VCaP (cell line): ENCODE measurements at regions not wholly inside any gene's neighbourhood (a gene's known extent, or its start where the extent isn't known, plus 50 kb on each side); places are given as distances from the start of the nearest gene placed in this dataset.

Source experiments
- H3K27ac ChIP-seq: fragments of 450-650 bp; 2 replicates; pipeline ENCODE4 v1.5.1; 2017
- CTCF ChIP-seq: fragments of 450-650 bp; conservative IDR thresholded peaks from 2 replicates; pipeline ENCODE4 v1.5.1; 2017; ENCODE audit warnings: mild to moderate bottlenecking, moderate library complexity

- H3K27ac ChIP-seq = no peak overlapping the region
- no peak for TF ChIP-seq CTCF
Measured at GRCh38 chr4:4668355-4669210, 126.7 kb upstream of the STX18 start.

DNA sequence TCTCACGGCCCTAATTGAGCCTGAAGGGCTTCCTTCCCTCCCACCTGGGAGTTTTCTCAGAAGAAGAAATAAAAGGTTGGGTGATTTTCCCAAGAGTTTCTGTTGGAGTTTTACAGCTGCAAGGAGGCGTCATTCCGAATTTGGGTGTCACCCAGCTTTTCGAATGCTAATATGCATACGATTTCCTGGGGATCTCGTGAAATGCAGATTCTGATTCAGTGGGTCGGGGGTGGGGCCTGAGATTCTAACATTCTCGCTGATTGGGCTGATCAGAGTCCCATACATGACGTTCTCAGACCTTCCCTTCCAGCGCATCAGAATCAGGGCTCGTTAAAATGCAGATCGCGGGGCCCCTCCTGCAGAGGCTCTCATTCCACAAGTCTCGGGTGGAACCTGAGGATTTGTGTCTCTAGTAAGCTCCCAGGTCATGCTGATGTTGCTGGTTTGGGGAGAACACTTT is 125.8 kb upstream of the STX18 start:
- no peak for TF ChIP-seq CTCF
- no peak overlapping the region for H3K27ac ChIP-seq

- no peak for TF ChIP-seq CTCF
- no peak overlapping the region for H3K27ac ChIP-seq
Measured at GRCh38 chr4:4666693-4667621, 125.1 kb upstream of the STX18 start.

GRCh38 chr4:4666187-4666586 is 124.3 kb upstream of the STX18 start:
- no peak for TF ChIP-seq CTCF

GRCh38 chr4:4664234-4664633 is 122.4 kb upstream of the STX18 start:
- no peak overlapping the region for H3K27ac ChIP-seq
- no peak for TF ChIP-seq CTCF

More at GRCh38 chr4:4666187-4666586, 124.3 kb upstream of the STX18 start:
- H3K27ac ChIP-seq = no peak overlapping the region

DNA sequence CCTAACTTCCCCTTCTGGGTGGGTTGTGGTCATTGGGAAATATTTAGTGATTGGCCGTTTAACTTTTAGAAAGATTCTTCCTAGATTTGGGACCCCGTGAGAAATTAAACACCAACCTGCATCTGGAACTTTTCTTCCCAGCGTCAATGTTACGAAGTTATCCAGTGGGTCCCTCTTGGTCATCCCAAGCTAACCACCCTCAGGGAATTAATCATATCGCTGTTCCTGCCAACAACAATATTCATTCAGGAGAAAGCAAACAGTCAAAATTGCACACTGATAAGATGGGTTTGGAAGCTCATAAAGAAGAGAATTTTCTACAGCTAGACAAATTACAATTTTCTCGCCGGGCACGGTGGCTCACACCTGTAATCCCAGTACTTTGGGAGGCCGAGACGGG is 121.2 kb upstream of the STX18 start:
- H3K27ac ChIP-seq = no peak overlapping the region
- no peak for TF ChIP-seq CTCF

DNA sequence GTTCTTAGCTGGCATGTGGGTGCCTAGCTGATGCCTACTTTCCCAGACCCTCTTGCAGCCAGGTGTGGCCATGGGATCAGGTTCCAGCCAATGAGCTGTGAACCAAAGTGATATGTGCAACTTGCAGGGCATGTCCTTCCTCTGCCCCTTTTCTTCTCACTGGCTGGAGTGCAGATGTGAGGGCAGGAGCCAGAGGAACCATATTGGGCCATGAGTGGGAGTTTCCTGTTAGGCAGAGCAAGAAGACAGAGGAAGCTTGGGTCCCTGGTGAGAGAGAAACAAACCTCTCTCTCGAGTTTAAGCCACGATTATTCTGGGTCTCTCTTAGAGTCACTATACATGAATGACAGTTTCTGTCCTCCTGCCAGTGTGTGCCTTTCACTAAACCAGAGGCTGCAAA is 120.4 kb upstream of the STX18 start:
- TF ChIP-seq CTCF = no peak
- H3K27ac ChIP-seq = no peak overlapping the region
